GM19035 (cell line): ENCODE measurements at regions not wholly inside any gene's neighbourhood (a gene's known extent, or its start where the extent isn't known, plus 50 kb on each side); places are given as distances from the start of the nearest gene placed in this dataset.

Experiments
- ATAC-seq: cut with Tn5 transposase; IDR thresholded peaks from one replicate; pipeline ENCODE4 v1.9.1; 2021; ENCODE audit not compliant: unreplicated experiment

DNA sequence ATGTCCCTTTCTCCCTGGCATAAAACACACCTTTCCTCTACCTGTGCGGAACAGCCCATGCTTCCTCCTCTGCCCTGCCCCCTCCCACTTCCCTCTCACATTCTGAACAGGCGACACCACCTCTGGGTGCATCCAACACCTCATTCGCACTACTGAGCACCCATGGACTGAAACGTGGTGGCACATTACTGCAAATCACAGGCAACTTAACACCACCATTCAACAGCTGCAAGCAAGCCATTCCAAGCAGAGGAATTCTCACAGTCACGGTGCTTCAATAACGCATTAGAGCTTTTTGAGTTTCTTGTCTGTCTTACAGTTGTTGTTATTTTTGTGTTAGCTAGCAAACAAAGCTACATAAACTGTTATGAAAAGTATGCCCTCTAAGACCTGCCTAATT, 298.2 kb upstream of the TAS2R1 start:
- no peak for ATAC-seq

DNA sequence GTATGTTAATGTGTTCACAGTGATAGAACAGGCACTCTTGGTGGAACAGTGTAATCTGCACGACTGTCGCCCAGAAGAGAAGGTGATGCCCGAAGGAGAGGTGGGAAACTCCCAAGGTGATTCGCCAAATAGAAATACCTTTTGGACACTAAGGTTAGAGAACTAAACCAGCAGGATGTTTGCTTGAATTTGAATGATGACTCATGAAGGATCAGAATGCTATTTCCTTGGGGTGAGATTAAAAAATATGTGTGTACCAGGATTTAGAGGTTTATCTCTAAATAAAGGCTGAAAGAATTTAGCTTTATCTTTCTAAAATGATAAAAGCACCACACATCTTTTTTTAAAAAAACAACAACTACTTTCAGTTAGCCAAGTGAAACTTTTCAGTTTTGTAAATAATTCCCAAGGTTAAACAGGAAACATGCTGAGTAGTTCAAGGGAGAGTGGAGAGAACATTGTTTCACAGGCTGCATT, 297.4 kb upstream of the TAS2R1 start:
- no peak for ATAC-seq

DNA sequence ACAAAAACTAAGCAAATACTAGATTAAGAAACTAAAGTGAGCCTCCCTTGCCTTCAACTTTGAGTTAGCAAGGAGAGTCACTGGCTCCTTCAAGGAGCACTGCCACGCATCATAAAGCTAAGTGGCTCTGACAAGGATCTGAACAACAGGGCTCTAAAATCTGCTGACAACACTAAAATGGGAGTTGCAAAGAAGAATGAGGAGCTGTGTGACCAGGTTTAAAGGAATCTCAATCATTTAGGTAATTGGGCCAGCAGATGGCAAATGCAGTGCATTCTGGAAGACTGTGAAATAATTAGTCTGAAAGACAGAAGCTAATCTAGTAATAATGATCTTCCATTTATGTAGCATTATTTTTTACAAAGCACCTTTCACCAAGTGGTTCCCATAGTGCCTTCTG, 297.0 kb upstream of the TAS2R1 start:
- ATAC-seq, result no peak

DNA sequence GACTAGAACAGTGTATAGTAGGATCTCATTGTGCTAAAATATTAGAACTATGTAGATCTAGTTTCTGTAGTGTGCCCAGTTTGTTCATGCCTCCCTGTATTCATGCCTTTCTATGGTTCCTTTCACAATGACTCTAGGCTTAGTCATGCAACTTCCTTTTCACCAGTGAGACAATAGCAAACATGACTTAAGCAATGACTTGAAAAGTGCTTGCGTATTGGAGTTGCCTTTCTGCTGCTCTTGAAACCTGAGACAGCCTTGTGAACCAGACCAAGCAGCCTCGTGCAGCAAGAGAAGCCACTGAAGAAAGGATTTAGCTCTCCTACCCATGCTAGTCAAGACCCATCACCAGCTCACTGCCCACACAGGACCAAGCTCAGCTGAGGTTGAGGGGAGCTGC, 294.5 kb upstream of the TAS2R1 start:
- peak; percentile 82 for ATAC-seq

DNA sequence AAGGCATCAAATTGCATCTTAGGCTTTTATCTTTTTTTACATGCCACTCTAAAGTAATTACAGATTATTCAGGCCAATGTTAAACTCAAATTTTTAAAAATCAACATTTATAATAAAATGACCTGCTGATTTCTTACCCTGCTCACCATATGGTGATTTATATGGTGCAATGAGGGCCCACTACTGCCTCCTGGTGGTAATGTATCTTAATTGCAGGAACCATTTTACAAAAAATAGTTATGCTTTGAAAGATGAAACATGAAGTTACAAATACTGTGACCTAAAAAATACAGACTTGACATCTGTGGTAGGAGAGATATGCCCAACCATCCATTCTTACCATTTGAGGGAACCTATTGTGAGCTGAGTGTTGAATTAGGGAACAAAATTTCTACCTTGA, 292.6 kb upstream of the TAS2R1 start:
- no peak for ATAC-seq

DNA sequence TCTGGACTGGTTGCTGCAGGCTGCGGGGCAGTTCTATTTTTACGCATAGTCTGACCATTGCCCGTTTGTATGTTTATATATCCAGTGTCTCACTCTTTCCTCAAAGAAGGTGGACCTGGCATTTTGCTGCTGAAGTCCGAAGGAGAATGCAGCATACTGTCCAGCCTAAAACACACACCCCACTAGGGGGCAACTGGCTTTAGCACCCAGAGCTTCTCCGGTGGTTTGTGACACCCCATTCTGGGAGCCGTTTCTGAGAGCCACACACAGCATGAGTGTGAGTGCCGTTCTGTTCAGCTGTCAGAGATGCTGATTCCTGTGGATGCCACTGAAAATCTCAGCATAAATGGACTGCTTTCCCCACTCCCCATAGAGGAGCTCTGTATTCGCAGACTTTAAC, 290.5 kb upstream of the TAS2R1 start:
- no peak for ATAC-seq

DNA sequence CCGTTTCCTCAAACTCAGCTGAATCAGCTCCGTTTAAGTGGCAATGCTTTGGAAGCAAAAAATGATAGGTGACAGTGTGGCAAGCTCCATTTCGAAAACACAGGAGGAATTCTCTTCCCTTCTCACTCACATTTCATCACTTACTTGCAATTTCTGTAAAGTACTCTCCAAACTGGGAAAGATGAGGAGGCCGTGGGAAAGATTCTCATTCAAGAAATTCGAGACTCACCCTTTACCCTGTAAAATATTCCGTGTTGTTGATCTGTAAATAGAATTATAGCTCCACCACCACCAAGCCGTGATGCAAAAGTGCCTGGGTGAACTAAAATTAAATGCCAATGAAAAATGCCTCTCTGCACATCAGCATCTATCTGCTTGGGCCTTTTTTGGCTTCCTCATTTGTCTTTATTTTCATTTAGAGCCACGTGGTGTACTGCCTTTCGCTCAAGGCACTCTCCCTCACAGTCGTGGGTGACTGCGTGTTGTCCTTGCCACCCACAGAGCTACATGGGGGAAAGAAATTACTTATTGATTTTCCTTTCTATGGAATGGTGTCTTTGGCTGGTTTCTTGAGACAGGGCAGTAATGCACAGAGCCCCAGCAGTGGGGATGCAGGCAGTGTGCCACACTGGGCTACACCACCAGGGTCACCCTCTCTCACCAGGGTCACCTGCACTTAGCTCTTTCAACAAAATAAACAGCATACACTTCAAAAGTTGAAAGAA, 289.3 kb upstream of the TAS2R1 start:
- no peak for ATAC-seq

DNA sequence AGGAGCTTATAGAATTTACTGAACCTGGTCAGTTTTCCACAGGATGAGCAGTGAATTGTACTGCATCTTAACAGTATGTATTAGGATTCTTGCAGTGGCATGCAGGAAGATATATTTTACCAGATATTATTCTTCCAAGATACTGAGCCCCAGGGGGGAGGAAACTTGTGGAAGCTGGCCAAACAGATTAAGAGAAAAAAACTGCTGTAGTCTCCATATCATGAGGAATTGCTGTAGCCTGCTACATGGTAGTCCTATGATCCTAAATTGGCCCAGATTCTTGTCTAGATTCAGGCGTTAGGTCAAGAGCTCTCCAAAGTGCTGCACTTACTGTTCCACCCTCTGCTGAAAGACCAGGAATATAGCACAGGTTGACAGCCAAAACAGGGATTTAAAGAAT, 275.5 kb upstream of the TAS2R1 start:
- no peak for ATAC-seq

DNA sequence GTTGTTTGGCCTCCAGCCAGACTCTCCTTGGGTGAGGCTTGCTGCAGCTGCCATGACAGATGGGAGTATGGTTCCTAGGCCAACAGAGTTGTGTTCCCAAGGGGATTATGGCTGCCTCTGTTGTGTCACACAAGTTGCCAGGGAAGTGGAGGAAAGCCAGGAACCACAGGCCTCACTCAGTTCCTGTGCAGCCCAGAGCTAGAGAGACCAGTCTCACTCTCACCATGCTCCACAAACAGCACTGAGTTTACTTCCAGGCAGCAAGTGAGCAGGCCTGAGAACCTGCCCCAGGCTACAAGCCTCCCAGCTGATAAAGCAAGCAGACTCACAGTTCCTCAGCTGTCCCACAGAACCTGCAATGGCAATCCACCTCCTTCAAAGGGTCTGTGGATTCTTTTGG, 273.6 kb upstream of the TAS2R1 start:
- ATAC-seq, result no peak

DNA sequence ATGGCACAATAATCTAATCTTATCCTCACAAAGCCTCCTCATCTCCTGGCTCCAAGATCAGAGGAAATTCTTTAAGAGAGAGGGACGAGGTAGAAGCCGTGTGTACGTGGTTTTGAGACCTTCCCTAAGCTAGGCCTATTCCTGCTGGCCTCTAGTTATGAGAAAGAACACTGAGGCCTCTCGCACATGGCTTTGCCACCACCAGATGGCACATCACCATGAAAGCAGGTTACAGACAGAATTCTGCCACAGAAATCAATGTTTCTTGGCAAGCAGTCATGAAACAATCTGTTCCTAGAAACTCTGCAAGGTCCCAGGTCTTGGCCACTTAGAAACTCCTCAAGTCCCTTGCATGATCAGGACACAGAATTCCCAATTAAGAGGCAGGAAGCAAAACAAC, 268.2 kb upstream of the TAS2R1 start:
- ATAC-seq, result no peak

DNA sequence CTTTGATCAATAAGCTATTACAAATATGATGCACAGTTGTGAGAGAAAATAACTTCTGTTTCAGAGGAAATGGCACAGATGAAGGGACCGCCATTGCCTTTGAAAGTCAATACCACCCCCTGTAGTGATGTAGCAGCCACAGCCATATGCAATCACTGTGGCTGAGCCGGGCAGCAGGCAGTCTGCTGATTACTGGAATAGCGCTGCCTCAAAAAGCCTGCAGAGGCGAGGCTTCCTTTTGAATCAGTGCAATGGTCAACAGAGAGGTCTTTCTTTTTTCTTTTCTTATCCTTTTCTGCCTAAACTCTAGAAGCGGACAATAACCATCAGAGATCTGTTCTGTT, 265.1 kb upstream of the TAS2R1 start:
- no peak for ATAC-seq

DNA sequence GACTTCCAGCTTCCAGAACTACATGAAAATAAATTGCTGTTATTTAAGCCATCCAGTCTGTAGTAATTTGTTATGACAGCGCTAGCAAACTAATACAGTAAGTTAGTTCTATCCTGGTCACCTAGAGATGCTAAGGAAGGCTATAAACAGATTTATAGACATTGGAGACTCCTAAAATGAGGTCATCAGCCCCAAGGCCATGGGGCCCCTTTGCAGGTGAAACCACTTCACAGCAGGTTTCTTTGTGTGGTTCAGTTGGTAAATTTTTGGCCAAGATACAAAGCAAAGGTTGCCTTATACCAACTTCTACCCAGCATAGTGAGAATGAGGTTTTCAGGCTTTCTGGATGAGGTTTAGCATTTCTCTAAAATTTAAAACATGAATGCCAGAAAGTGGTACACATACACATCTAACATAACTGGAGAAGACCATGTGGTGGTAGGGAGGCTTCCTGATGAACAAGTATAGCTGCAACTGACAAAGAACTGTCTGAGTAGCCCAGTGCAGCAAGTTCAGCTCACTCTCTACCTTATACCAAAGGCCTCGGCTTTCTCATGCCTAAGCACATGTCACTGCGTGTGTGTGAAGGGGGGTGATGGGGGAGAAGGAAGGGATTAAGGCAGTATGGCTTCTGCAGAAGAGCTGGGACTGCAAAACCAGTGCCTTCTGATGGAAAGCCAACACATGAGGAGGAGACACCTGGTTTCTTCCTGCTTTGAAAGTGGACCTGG, 264.6 kb upstream of the TAS2R1 start:
- ATAC-seq, result no peak

DNA sequence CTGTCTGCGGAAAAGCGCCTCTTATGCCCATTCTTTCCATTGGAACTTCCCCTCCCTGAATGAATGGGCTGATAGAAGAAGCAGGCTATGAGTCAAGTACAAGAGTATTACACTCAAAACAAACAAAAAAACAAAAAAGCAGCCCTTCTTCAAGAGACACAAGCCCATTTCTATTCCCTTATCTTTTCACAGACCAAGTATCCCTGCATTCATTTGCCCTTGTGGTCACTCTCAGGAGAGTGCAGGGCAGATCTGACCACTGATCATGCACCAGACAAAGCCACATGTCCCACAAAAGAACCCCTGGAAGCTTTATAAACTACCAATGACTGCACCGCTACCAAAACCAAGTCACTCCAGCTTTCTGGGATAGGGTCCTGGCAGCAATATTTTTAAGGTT, 262.5 kb upstream of the TAS2R1 start:
- ATAC-seq, result no peak

DNA sequence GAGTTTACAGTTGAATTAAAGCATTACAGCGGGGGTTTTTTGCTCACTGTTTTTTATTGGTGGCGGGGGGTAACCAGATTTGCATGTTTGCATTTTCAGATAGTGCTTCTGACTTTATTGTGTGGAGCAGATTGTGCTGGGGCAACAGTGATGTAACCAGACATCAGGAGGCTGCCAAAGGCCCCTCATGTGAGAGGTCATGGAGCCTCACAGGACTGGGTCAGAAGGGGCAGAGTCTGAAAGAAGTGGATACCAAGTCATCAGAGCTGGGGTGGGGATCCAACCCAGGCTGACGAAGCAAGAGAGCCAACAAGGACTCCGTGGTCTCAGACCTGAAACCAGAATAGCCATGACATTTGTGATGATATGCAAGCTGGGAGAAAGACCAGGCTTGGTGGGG, 259.4 kb upstream of the TAS2R1 start:
- no peak for ATAC-seq

DNA sequence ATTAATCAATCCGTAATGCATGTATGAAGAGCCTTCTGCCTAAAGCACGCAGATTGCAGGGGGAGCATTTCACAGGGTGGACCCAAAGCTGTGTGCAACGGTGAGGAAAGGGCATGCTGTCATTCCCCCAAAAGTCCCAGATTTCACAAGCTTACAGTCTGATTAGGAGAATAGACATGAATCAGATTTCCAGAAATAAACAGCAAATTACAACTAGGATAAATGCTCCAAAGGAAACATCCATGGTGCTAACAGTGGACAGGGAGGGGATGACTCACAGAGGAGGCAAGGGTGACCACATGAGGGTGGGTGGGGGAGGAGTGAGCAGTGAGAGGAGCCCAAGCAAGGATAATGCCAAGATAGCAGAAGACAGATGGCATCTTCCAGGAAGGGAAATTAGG, 258.4 kb upstream of the TAS2R1 start:
- no peak for ATAC-seq

DNA sequence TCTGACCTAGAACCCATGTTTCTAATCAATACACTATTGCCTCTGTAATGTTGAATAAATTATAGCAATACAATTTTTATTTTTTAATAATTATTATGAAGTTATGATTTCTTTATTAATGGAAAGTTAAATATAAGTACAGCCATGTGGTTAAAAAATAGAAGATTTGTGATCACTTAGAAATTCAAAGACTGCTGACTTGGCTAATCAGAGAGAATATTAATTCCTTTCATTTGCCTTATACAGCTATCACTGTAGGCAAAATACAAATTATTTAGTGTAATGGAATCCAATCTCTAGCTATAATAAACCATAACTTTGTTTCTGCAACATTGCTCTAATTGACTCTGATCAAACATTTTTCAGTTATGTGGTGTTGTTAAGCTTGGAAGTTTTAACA, 255.0 kb upstream of the TAS2R1 start:
- ATAC-seq, result no peak

DNA sequence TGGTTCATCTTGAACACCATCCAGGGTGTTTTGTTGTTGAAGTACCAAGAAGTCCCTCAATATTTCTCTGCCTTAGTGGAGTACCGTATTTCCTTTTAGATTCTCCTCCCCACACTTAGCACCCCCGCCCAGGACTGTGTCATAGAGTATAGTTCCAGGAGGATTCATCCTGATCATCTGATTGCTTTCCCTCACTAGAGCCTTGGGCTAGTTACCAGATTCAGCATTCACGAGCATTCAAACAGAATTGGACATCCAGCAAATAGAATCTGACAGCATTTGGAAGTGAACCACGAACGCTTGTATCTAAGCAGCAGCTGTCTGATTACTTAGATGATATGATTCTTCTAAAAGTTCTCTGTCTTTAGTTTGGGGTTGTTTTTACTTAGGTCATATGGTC, 248.1 kb upstream of the TAS2R1 start:
- ATAC-seq, result no peak

DNA sequence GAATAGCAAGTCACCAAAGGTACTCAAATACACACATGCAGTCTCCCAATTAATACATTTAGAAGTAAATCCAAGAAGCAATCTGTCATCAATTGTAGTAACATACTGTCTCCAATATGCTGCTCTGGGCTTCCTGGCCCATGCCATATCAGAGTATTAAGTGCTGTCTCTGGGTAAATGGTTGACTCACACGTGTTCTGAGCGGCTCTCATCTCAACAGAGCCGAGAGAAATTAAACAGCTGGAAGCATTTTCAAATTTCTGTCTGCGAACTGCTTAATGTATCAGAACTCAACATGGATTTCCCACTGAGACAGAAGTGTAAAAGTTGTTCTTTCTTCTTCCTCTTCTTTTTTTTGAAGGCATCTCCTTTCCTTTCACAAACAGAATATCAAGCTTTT, 247.3 kb upstream of the TAS2R1 start:
- ATAC-seq, result no peak

DNA sequence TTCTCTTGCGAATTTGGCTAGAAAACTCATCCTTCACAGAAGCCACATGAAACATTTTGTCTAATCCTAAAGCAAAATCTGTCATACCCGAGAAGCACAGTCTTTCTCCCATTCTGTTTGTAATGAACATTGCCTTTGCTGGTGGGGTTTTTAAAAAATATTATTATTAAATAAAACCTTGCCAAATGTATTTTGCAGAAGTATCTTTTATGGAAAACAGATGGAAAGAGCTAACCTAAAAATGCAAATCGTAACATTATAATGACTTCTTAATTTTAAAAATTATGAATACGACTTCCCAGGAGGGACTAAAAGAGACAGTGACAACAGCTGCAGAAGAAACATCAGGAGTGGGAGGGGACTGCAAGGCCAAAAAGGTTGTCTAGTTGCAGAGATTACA, 246.3 kb upstream of the TAS2R1 start:
- ATAC-seq, result no peak

DNA sequence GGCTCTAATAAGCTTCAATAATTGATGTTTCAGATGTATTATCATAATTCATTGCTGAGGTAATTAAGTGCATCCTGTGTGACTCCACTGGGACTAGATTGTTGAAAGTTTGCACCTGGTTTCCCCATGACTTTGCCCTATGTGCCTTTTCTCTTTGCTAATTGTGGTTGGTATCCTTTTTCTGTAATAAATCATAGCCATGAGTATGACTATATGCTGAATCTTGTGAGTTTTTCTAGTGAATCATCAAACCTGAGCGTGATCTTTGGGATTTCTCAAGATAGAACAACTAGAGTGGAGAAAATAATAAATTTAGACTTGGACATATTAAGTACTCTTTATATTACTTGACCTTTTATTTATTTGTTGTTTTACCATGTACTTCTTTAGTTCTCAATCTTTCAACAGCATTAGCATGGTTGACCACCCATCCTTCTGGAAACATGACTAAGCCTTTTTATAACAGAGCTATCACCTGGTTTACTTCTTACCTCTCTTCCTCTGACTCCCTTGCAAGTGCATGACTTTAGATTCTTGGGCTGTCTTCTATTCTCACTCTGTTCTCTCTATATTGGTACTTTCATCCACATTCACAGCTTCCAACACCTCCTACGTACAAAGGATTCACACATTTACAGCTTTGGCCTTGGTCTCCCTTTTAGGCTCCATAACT, 239.6 kb upstream of the TAS2R1 start:
- no peak for ATAC-seq

DNA sequence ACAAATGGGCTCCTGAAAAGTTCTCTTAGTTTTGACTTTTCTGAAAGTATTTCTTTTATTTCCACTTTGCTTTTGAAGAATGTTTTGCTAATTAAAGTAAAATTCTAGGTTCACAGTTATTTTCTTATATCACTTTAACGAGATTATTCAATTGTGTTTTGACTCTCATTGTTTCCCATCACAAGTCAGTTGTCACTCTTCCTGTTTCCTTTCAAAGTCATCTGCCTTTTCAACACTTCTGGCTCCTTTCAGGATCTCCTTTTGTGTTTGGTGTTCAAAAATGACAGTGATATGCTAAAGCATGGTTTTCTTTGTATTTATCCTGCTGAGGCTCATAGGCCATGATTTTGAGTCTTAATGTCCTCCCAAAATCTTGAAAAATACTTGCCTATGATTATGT, 235.4 kb upstream of the TAS2R1 start:
- ATAC-seq, result no peak

DNA sequence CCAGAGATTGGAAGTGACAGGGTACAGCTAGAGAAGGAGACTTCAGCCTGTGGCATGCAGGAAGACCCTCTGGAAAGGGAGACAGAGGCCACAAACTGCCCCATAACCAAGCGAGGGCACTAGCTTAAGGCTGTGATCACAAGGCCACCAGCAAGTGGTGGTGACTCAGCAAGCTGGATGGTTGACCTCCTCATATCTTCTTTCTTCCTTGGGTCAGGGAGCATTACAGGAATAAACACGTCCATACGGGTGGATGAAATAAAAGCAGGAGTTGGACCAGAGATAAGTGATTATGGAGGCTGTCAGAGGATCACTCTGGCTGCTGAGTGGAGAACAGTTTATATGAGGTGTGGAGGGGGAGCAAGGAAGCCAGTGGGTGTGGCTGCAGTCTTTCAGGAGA, 234.6 kb upstream of the TAS2R1 start:
- no peak for ATAC-seq
